PFSK-1 (cell line): ENCODE measurements at regions not wholly inside any gene's neighbourhood (a gene's known extent, or its start where the extent isn't known, plus 50 kb on each side); places are given as distances from the start of the nearest gene placed in this dataset.

ENCODE experiments used
- POLR2AphosphoS5 ChIP-seq: IDR thresholded peaks from 2 replicates; pipeline ENCODE4 v1.6.1; 2012; ENCODE audit warnings: low read depth, mild to moderate bottlenecking, control low read depth, low read length, moderate library complexity
- TAF1 ChIP-seq: IDR thresholded peaks from 2 replicates; pipeline ENCODE4 v1.6.1; 2012; ENCODE audit warnings: low read length, control low read depth, borderline replicate concordance; ENCODE audit not compliant: insufficient read depth

DNA sequence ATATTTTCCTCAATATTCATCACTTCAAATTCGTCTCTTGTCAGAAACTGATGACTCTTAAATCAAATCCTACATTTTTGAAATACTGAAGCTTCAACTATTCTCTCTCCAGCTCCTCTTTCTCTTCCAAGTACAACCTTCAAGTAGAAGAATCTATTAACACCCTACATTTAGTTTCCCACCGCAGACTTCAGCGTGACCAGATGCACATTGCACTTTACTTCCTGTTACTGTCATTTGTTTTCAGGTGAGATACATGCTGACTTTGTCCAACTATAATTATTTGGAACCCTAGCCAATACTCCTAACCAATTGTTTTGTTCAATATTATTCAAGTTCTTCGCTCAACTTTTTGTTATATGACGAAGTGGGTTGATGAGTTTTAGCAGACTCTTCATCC lies 116.0 kb downstream of the MRPL39 start:
- TF ChIP-seq POLR2AphosphoS5 = no peak
- TF ChIP-seq TAF1 = no peak
